ENCODE measurements at regions not wholly inside any gene's neighbourhood (a gene's known extent, or its start where the extent isn't known, plus 50 kb on each side); places are given as distances from the start of the nearest gene placed in this dataset.
"Not testable (repeated sequence)": the region's sequence is repeated elsewhere in the genome, so short reads cannot be mapped to it uniquely, and the experiment has no call there.

DNA sequence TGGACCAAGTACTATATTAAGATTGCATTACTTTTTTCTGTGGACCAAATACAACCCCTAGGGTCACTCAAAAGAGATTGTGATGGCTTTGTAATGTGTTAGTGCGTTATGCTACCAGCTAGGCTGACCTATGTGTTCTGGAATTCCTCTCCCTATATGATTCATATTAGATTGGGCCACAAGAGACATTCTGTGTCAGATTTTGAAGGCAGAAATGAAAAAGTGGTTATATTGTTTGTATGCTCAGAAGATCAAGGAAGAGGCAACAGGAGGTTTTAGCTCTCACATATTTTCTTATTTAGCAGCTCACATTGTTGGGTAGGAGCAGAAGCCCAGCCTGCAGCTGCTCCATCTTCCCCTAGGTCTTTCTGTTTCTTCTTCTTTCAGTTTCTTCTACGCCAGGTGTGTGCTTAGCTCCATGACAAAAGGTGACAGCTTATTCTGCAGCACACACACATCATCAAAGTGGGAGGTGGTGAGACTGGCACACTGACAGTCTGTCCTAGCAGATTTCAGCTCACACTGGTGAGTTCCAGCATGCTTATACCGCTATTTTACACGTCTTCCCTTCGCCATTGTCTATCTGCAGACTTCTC, 156.8 kb upstream of the UBE2E3 start:
- Mint-ChIP-seq H3K4me3 (ENCODE audit: unreplicated experiment) (no peak overlapping the region), H3K36me3 (ENCODE audit: low read depth) (no peaks in the 10 kb centered on the region), H3K27ac (ENCODE audit: unreplicated experiment) (no peak overlapping the region), H3K4me1 (ENCODE audit: low read depth) (peaks cover 5% of the 10 kb centered on the region), H3K9me3 (ENCODE audit: low read depth) (no peaks in the 10 kb centered on the region), H3K27me3 (ENCODE audit: low read depth) (no peaks in the 10 kb centered on the region)
- TF ChIP-seq, protein P1, sequence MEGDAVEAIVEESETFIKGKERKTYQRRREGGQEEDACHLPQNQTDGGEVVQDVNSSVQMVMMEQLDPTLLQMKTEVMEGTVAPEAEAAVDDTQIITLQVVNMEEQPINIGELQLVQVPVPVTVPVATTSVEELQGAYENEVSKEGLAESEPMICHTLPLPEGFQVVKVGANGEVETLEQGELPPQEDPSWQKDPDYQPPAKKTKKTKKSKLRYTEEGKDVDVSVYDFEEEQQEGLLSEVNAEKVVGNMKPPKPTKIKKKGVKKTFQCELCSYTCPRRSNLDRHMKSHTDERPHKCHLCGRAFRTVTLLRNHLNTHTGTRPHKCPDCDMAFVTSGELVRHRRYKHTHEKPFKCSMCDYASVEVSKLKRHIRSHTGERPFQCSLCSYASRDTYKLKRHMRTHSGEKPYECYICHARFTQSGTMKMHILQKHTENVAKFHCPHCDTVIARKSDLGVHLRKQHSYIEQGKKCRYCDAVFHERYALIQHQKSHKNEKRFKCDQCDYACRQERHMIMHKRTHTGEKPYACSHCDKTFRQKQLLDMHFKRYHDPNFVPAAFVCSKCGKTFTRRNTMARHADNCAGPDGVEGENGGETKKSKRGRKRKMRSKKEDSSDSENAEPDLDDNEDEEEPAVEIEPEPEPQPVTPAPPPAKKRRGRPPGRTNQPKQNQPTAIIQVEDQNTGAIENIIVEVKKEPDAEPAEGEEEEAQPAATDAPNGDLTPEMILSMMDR (IDR thresholded peaks at IDR 0.05) = no peak
- no peak for DNase-seq (ENCODE audit: low spot score)

- no peak for DNase-seq (ENCODE audit: low spot score)
- Mint-ChIP-seq H3K27ac (ENCODE audit: unreplicated experiment) (no peak overlapping the region), H3K36me3 (ENCODE audit: low read depth) (peaks cover 2% of the 10 kb centered on the region), H3K27me3 (ENCODE audit: low read depth) (no peaks in the 10 kb centered on the region), H3K4me3 (ENCODE audit: unreplicated experiment) (no peak overlapping the region), H3K4me1 (ENCODE audit: low read depth) (peaks cover 5% of the 10 kb centered on the region), H3K9me3 (ENCODE audit: low read depth) (peaks cover 10% of the 10 kb centered on the region)
- TF ChIP-seq, protein P1 (IDR thresholded peaks at IDR 0.05) = no peak
Observed at GRCh38 chr2:180819106-180819505, 161.3 kb upstream of the UBE2E3 start.

- not testable (repeated sequence) for H3K27ac Mint-ChIP-seq (ENCODE audit: unreplicated experiment); H3K36me3 Mint-ChIP-seq (ENCODE audit: low read depth); H3K27me3 Mint-ChIP-seq (ENCODE audit: low read depth); DNase-seq (ENCODE audit: low spot score); H3K4me1 Mint-ChIP-seq (ENCODE audit: low read depth); H3K4me3 Mint-ChIP-seq (ENCODE audit: unreplicated experiment)
- H3K9me3 Mint-ChIP-seq (ENCODE audit: low read depth) = peaks cover 10% of the 10 kb centered on the region
Observed at GRCh38 chr2:180818700-180819099, 161.7 kb upstream of the UBE2E3 start.

DNA sequence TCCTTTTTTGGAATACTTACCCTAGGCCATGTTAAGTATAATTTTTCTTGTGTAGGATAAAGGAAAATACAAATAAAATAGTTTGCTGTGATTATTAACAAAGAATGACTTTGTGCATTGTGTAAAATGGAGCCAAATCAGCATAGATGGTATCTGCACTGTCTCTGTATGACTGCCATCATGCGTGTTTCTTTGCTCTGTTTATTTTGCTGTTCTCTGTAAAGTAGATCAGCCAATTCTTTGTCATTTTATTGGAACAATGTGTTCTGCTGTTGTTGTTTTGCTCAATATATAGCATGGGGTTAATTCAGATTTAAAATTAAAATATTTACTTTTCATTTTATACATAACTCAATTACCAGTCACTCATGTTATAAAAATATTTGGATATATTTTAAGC, 181.3 kb upstream of the UBE2E3 start:
- Mint-ChIP-seq H3K9me3 (ENCODE audit: low read depth) (no peaks in the 10 kb centered on the region), H3K4me3 (ENCODE audit: unreplicated experiment) (no peak overlapping the region), H3K27ac (ENCODE audit: unreplicated experiment) (no peak overlapping the region), H3K36me3 (ENCODE audit: low read depth) (no peaks in the 10 kb centered on the region), H3K4me1 (ENCODE audit: low read depth) (no peaks in the 10 kb centered on the region), H3K27me3 (ENCODE audit: low read depth) (no peaks in the 10 kb centered on the region)
- DNase-seq (ENCODE audit: low spot score) = no peak
- TF ChIP-seq, protein P1 (IDR thresholded peaks at IDR 0.05) = no peak

GRCh38 chr2:180790891-180791290, 189.5 kb upstream of the UBE2E3 start:
- no peaks in the 10 kb centered on the region for H3K4me1 Mint-ChIP-seq (ENCODE audit: low read depth)
- no peak overlapping the region for H3K27ac Mint-ChIP-seq (ENCODE audit: unreplicated experiment)
- H3K36me3 Mint-ChIP-seq (ENCODE audit: low read depth) = no peaks in the 10 kb centered on the region
- no peaks in the 10 kb centered on the region for H3K27me3 Mint-ChIP-seq (ENCODE audit: low read depth)
- no peak overlapping the region for H3K4me3 Mint-ChIP-seq (ENCODE audit: unreplicated experiment)
- DNase-seq (ENCODE audit: low spot score) = no peak
- TF ChIP-seq, protein P1 (IDR thresholded peaks at IDR 0.05) = no peak
- H3K9me3 Mint-ChIP-seq (ENCODE audit: low read depth) = peaks cover 3% of the 10 kb centered on the region

DNA sequence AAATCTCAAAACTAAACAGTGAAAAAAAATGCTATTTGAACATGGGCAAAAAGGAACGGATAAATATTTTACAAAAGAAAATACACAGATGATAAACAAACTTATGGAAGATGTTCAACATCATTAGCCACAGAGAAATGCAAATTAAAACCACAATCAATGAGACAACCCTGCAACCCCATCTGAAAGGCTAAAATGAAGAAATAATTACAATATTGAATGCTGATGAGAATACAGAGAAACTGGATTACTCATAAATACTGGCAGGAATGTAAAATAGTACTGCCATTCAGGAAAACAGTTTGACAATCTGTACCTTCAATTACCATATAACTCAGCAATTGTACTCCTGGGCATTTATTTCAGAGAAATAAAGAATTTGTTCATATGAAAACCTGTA, 193.1 kb upstream of the UBE2E3 start:
- TF ChIP-seq, protein P1 (IDR thresholded peaks at IDR 0.05) = no peak
- no peaks in the 10 kb centered on the region for H3K36me3 Mint-ChIP-seq (ENCODE audit: low read depth)
- peaks cover 6% of the 10 kb centered on the region for H3K9me3 Mint-ChIP-seq (ENCODE audit: low read depth)
- H3K27me3 Mint-ChIP-seq (ENCODE audit: low read depth) = no peaks in the 10 kb centered on the region
- no peak overlapping the region for H3K27ac Mint-ChIP-seq (ENCODE audit: unreplicated experiment)
- DNase-seq (ENCODE audit: low spot score) = no peak
- no peak overlapping the region for H3K4me3 Mint-ChIP-seq (ENCODE audit: unreplicated experiment)
- no peaks in the 10 kb centered on the region for H3K4me1 Mint-ChIP-seq (ENCODE audit: low read depth)
